ENCODE measurements at regions not wholly inside any gene's neighbourhood (a gene's known extent, or its start where the extent isn't known, plus 50 kb on each side); places are given as distances from the start of the nearest gene placed in this dataset.

DNA sequence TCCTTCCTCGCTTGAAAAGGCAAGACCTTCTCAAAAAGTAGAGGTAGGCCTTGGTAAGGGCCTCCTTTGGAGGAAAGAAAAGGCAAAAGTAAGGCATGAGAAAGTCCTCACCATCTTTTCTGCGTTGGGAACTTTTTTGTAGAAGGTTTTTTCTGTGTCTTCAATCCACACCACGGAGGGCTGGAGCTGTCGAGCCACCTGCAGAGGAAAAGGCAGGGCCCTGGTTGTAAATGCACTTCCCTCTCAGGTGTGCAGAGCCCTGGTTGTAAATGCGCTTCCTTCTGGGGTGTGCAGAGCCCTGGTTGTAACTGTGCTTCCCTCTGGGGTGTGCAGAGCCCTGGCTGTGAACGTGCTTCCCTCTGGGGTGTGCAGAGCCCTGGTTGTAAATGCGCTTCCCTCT lies 80.2 kb upstream of the ASB18 start:
- H4K8ac ChIP-seq (ENCODE audit: low read depth, low read length), result no peak overlapping the region
- no peak overlapping the region for H2AK5ac ChIP-seq (ENCODE audit: low read length)
- DNase-seq, result no peak
- no peak overlapping the region for H2BK12ac ChIP-seq (ENCODE audit: low read length)
- H2BK5ac ChIP-seq (ENCODE audit: low read depth, low read length, poor library complexity), result no peak overlapping the region
- H2BK120ac ChIP-seq (ENCODE audit: insufficient read depth, low read length, poor library complexity), result no peak overlapping the region
- H3K36me3 ChIP-seq (ENCODE audit: control insufficient read depth in 1 of 2, insufficient read depth in 2 of 2, low read length in 2 of 2), result peaks cover 0 to 10% of the 10 kb centered on the region in 2 experiments
- H4K91ac ChIP-seq (ENCODE audit: low read depth, low read length), result no peak overlapping the region
- no peak overlapping the region for H4K12ac ChIP-seq (ENCODE audit: low read depth, low read length)
- H3K4me2 ChIP-seq (ENCODE audit: low read length), result no peak overlapping the region
- no peak overlapping the region for H3K4me3 ChIP-seq (ENCODE audit: low read depth, low read length)
- no peak overlapping the region for H3K23ac ChIP-seq (ENCODE audit: low read length)
- no peak overlapping the region for H3K9ac ChIP-seq (ENCODE audit: low read length)
- H3K79me1 ChIP-seq (ENCODE audit: low read length), result no peaks in the 10 kb centered on the region
- no peak overlapping the region for H3K18ac ChIP-seq (ENCODE audit: low read length)
- no peak overlapping the region for H3K27ac ChIP-seq (ENCODE audit: low read depth, low read length)
- no peak overlapping the region for H3K14ac ChIP-seq (ENCODE audit: low read length)
- no peak overlapping the region for H3K4ac ChIP-seq (ENCODE audit: low read depth, low read length)
- no CpG with 5 or more reads among the region's 7 CpGs for WGBS (ENCODE audit: extremely low coverage, insufficient coverage, insufficient read length)
- no peaks in the 10 kb centered on the region for H3K9me3 ChIP-seq (ENCODE audit: insufficient read depth, low read depth, low read length)
- no peak overlapping the region for H2AFZ ChIP-seq (ENCODE audit: insufficient read depth, low read length, poor library complexity)
- no peaks in the 10 kb centered on the region for H3K27me3 ChIP-seq (ENCODE audit: insufficient read depth, low read length)
- H3K4me1 ChIP-seq (ENCODE audit: control insufficient read depth in 1 of 2, insufficient read depth in 2 of 2, low read length in 2 of 2), result no peaks in the 10 kb centered on the region
- no peaks in the 10 kb centered on the region for H3K79me2 ChIP-seq (ENCODE audit: control insufficient read depth, insufficient read depth, low read length, poor library complexity)

DNA sequence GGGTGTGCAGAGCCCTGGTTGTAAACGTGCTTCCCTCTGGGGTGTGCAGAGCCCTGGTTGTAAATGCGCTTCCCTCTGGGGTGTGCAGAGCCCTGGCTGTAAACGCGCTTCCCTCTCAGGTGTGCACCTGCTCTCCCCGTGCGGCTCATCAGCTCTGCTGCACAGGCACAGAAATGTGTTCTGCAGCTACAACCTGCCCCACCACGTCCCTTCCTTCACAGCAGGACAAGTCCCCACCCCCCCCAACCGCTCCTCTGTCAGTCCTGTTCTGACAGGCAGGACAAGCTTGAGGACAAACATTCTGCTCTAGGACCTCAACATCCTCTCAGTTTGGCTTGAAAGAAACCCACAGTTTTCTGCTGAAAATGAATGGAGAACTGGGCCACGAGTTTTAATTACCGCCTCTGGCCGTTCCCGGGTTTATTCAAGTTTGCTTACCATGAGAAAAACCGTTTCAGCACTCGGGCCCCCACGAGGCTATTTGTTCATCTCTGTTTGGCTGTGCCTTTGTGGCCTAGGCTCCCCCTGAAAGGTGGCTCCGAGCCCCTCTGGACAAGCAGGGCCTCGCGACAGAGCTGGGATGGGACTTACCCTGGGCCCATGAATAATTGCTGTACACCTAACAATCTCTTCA lies 81.0 kb upstream of the ASB18 start:
- no peak overlapping the region for H3K18ac ChIP-seq (ENCODE audit: low read length)
- WGBS (ENCODE audit: extremely low coverage, insufficient coverage, insufficient read length), result no CpG with 5 or more reads among the region's 18 CpGs
- DNase-seq, result no peak

DNA sequence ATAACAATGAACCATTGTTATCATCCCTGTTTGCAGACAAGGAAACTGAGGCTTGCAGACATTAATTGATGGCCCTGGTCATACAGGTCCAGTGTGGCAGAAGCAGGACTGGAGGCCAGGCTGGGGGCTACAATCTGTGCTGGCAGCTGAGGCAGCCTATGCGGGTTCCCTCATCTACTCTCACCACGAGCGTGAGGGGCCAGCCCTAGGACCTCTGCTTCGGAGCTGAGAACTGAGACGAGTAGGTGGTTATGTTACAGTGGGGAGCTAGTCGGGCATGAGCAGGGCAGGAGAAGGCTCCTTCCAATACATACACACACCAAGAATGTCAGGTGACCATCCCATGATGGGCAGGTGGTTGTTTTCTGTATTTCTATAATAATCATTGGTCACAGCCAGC lies 82.2 kb upstream of the ASB18 start:
- H3K23ac ChIP-seq (ENCODE audit: low read length), result no peak overlapping the region
- H3K9me3 ChIP-seq (ENCODE audit: insufficient read depth, low read depth, low read length), result no peaks in the 10 kb centered on the region
- H3K27ac ChIP-seq (ENCODE audit: low read depth, low read length), result no peak overlapping the region
- no peak overlapping the region for H3K14ac ChIP-seq (ENCODE audit: low read length)
- DNase-seq, result no peak
- no peaks in the 10 kb centered on the region for H3K79me1 ChIP-seq (ENCODE audit: low read length)
- H2BK120ac ChIP-seq (ENCODE audit: insufficient read depth, low read length, poor library complexity), result no peak overlapping the region
- no peak overlapping the region for H4K91ac ChIP-seq (ENCODE audit: low read depth, low read length)
- H3K9ac ChIP-seq (ENCODE audit: low read length), result no peak overlapping the region
- no peak overlapping the region for H4K8ac ChIP-seq (ENCODE audit: low read depth, low read length)
- no peaks in the 10 kb centered on the region for H3K4me1 ChIP-seq (ENCODE audit: control insufficient read depth in 1 of 2, insufficient read depth in 2 of 2, low read length in 2 of 2)
- no peak overlapping the region for H3K18ac ChIP-seq (ENCODE audit: low read length)
- no peaks in the 10 kb centered on the region for H3K27me3 ChIP-seq (ENCODE audit: insufficient read depth, low read length)
- H4K12ac ChIP-seq (ENCODE audit: low read depth, low read length), result no peak overlapping the region
- peaks cover 0 to 10% of the 10 kb centered on the region in 2 experiments for H3K36me3 ChIP-seq (ENCODE audit: control insufficient read depth in 1 of 2, insufficient read depth in 2 of 2, low read length in 2 of 2)
- no CpG with 5 or more reads among the region's 6 CpGs for WGBS (ENCODE audit: extremely low coverage, insufficient coverage, insufficient read length)
- H2BK12ac ChIP-seq (ENCODE audit: low read length), result no peak overlapping the region
- H2AFZ ChIP-seq (ENCODE audit: insufficient read depth, low read length, poor library complexity), result no peak overlapping the region
- no peak overlapping the region for H3K4ac ChIP-seq (ENCODE audit: low read depth, low read length)
- H2AK5ac ChIP-seq (ENCODE audit: low read length), result no peak overlapping the region
- no peak overlapping the region for H2BK5ac ChIP-seq (ENCODE audit: low read depth, low read length, poor library complexity)
- H3K79me2 ChIP-seq (ENCODE audit: control insufficient read depth, insufficient read depth, low read length, poor library complexity), result no peaks in the 10 kb centered on the region
- H3K4me2 ChIP-seq (ENCODE audit: low read length), result no peak overlapping the region
- H3K4me3 ChIP-seq (ENCODE audit: low read depth, low read length), result no peak overlapping the region

More for the DNA sequence above, 81.0 kb upstream of the ASB18 start:
- H3K4me3 ChIP-seq (ENCODE audit: low read depth, low read length), result peak overlapping the region; percentile 34
- no peak overlapping the region for H4K12ac ChIP-seq (ENCODE audit: low read depth, low read length)
- H2AFZ ChIP-seq (ENCODE audit: insufficient read depth, low read length, poor library complexity), result no peak overlapping the region
- H3K79me2 ChIP-seq (ENCODE audit: control insufficient read depth, insufficient read depth, low read length, poor library complexity), result no peaks in the 10 kb centered on the region
- no peak overlapping the region for H2AK5ac ChIP-seq (ENCODE audit: low read length)
- no peak overlapping the region for H4K91ac ChIP-seq (ENCODE audit: low read depth, low read length)
- H3K27ac ChIP-seq (ENCODE audit: low read depth, low read length), result no peak overlapping the region
- no peak overlapping the region for H2BK5ac ChIP-seq (ENCODE audit: low read depth, low read length, poor library complexity)
- H3K36me3 ChIP-seq (ENCODE audit: control insufficient read depth in 1 of 2, insufficient read depth in 2 of 2, low read length in 2 of 2), result peaks cover 0 to 10% of the 10 kb centered on the region in 2 experiments
- no peak overlapping the region for H3K23ac ChIP-seq (ENCODE audit: low read length)
- H3K4me1 ChIP-seq (ENCODE audit: control insufficient read depth in 1 of 2, insufficient read depth in 2 of 2, low read length in 2 of 2), result no peaks in the 10 kb centered on the region
- H4K8ac ChIP-seq (ENCODE audit: low read depth, low read length), result no peak overlapping the region
- H3K14ac ChIP-seq (ENCODE audit: low read length), result no peak overlapping the region
- H3K79me1 ChIP-seq (ENCODE audit: low read length), result no peaks in the 10 kb centered on the region
- H3K4me2 ChIP-seq (ENCODE audit: low read length), result no peak overlapping the region
- no peak overlapping the region for H2BK120ac ChIP-seq (ENCODE audit: insufficient read depth, low read length, poor library complexity)
- no peaks in the 10 kb centered on the region for H3K27me3 ChIP-seq (ENCODE audit: insufficient read depth, low read length)
- H3K9ac ChIP-seq (ENCODE audit: low read length), result no peak overlapping the region
- no peak overlapping the region for H2BK12ac ChIP-seq (ENCODE audit: low read length)
- no peaks in the 10 kb centered on the region for H3K9me3 ChIP-seq (ENCODE audit: insufficient read depth, low read depth, low read length)
- H3K4ac ChIP-seq (ENCODE audit: low read depth, low read length), result no peak overlapping the region

GRCh38 chr2:236348279-236348678 lies 84.1 kb upstream of the ASB18 start:
- Histone ChIP-seq H3K9me3 (ENCODE audit: insufficient read depth, low read depth, low read length) (peaks cover 1% of the 10 kb centered on the region), H2AK5ac (ENCODE audit: low read length) (no peak overlapping the region), H3K18ac (ENCODE audit: low read length) (no peak overlapping the region), H2BK120ac (ENCODE audit: insufficient read depth, low read length, poor library complexity) (no peak overlapping the region), H4K91ac (ENCODE audit: low read depth, low read length) (no peak overlapping the region), H3K9ac (ENCODE audit: low read length) (peak overlapping the region; percentile 38), H2BK5ac (ENCODE audit: low read depth, low read length, poor library complexity) (no peak overlapping the region), H3K79me1 (ENCODE audit: low read length) (no peaks in the 10 kb centered on the region), H3K23ac (ENCODE audit: low read length) (no peak overlapping the region), H3K4me1 (ENCODE audit: control insufficient read depth in 1 of 2, insufficient read depth in 2 of 2, low read length in 2 of 2) (no peaks in the 10 kb centered on the region), H3K79me2 (ENCODE audit: control insufficient read depth, insufficient read depth, low read length, poor library complexity) (no peaks in the 10 kb centered on the region), H2BK12ac (ENCODE audit: low read length) (no peak overlapping the region), H4K8ac (ENCODE audit: low read depth, low read length) (no peak overlapping the region), H3K27me3 (ENCODE audit: insufficient read depth, low read length) (no peaks in the 10 kb centered on the region), H3K36me3 (ENCODE audit: control insufficient read depth in 1 of 2, insufficient read depth in 2 of 2, low read length in 2 of 2) (no peaks in the 10 kb centered on the region), H3K4me3 (ENCODE audit: low read depth, low read length) (no peak overlapping the region), H3K4me2 (ENCODE audit: low read length) (no peak overlapping the region), H3K4ac (ENCODE audit: low read depth, low read length) (no peak overlapping the region), H2AFZ (ENCODE audit: insufficient read depth, low read length, poor library complexity) (no peak overlapping the region), H3K14ac (ENCODE audit: low read length) (no peak overlapping the region), H4K12ac (ENCODE audit: low read depth, low read length) (no peak overlapping the region), H3K27ac (ENCODE audit: low read depth, low read length) (no peak overlapping the region)
- WGBS (ENCODE audit: extremely low coverage, insufficient coverage, insufficient read length), result no CpG with 5 or more reads among the region's 11 CpGs
- no peak for DNase-seq
